ENCODE measurements at regions not wholly inside any gene's neighbourhood (a gene's known extent, or its start where the extent isn't known, plus 50 kb on each side); places are given as distances from the start of the nearest gene placed in this dataset.

DNA sequence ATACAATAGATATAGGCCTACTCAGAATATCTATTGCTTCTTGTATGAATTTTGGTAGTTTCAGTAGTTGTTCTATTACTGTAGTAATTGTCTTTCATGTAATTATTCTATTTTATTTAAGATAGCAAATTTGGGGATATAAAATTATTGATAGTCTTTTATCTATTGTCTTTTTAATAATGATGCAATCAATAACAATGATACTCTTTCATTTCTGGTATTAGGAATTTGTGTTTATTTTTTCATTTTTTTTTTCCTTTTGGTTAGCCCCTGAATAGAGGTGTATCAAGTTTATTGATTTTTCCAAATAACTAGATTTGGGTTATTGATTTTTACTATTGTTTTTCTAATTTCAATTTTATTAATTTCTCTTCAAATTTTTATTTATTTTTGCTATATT, 1503.7 kb downstream of the REEP3 start:
- no peaks in the 10 kb centered on the region for H3F3A ChIP-seq (ENCODE audit: insufficient read depth)
- H3K27ac ChIP-seq (ENCODE audit: low read depth, low read length), result no peak overlapping the region
- H4K20me1 ChIP-seq (ENCODE audit: low read depth, low read length), result no peaks in the 10 kb centered on the region
- H3K36me3 ChIP-seq (ENCODE audit: low read length), result no peaks in the 10 kb centered on the region
- H3K9me3 ChIP-seq (ENCODE audit: insufficient read depth, low read length), result no peaks in the 10 kb centered on the region
- H3K9ac ChIP-seq (ENCODE audit: low read length), result no peak overlapping the region
- H3K9me2 ChIP-seq (replicated peaks; ENCODE audit: insufficient read depth, low read length), result no peaks in the 10 kb centered on the region
- no peak overlapping the region for H3K4me2 ChIP-seq (ENCODE audit: low read depth, low read length, poor library complexity, severe bottlenecking)
- no peak overlapping the region for H2AFZ ChIP-seq (ENCODE audit: low read depth, low read length, severe bottlenecking)
- TF ChIP-seq, protein P1, sequence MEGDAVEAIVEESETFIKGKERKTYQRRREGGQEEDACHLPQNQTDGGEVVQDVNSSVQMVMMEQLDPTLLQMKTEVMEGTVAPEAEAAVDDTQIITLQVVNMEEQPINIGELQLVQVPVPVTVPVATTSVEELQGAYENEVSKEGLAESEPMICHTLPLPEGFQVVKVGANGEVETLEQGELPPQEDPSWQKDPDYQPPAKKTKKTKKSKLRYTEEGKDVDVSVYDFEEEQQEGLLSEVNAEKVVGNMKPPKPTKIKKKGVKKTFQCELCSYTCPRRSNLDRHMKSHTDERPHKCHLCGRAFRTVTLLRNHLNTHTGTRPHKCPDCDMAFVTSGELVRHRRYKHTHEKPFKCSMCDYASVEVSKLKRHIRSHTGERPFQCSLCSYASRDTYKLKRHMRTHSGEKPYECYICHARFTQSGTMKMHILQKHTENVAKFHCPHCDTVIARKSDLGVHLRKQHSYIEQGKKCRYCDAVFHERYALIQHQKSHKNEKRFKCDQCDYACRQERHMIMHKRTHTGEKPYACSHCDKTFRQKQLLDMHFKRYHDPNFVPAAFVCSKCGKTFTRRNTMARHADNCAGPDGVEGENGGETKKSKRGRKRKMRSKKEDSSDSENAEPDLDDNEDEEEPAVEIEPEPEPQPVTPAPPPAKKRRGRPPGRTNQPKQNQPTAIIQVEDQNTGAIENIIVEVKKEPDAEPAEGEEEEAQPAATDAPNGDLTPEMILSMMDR (IDR thresholded peaks at IDR 0.05; ENCODE audit: insufficient read depth, low read length, poor library complexity, severe bottlenecking), result no peak
- TF ChIP-seq EZH2phosphoT487 (conservative IDR thresholded peaks at IDR 0.05; ENCODE audit: low read length), result no peak
- no peaks in the 10 kb centered on the region for H3K27me3 ChIP-seq (ENCODE audit: low read length)
- H3K4me3 ChIP-seq (ENCODE audit: insufficient read depth, low read length, poor library complexity, severe bottlenecking), result no peak overlapping the region
- H3K79me2 ChIP-seq (ENCODE audit: insufficient read depth, low read length), result no peaks in the 10 kb centered on the region

DNA sequence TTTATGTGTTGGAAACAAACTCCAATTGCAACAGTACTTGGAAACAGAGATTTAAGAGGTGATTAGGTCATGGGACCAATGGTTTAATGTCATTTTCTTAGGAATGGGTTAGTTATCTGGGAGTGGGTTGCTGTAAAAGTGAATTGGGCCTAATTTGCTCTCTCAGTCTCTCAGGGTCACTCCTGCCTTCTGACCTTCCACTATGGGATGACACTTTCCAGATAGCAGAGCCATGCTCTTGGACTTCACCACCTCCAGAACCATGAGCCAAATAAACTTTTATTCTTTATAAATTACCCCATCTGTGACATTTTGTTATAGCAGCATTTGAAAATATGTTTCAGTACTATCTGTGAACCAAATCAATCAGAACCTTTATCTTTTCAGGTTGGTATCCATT, 1509.1 kb downstream of the REEP3 start:
- Histone ChIP-seq H3K9me3 (ENCODE audit: insufficient read depth, low read length) (peaks cover 5% of the 10 kb centered on the region; the same call in 1 of the 2 replicates), H3K4me3 (ENCODE audit: insufficient read depth, low read length, poor library complexity, severe bottlenecking) (no peak overlapping the region), H3F3A (ENCODE audit: insufficient read depth) (no peaks in the 10 kb centered on the region), H3K4me2 (ENCODE audit: low read depth, low read length, poor library complexity, severe bottlenecking) (no peak overlapping the region), H2AFZ (ENCODE audit: low read depth, low read length, severe bottlenecking) (no peak overlapping the region), H3K9me2 (replicated peaks; ENCODE audit: insufficient read depth, low read length) (no peaks in the 10 kb centered on the region), H3K27ac (ENCODE audit: low read depth, low read length) (no peak overlapping the region), H3K27me3 (ENCODE audit: low read length) (no peaks in the 10 kb centered on the region), H3K9ac (ENCODE audit: low read length) (no peak overlapping the region), H3K79me2 (ENCODE audit: insufficient read depth, low read length) (no peaks in the 10 kb centered on the region), H3K36me3 (ENCODE audit: low read length) (no peaks in the 10 kb centered on the region), H4K20me1 (ENCODE audit: low read depth, low read length) (no peaks in the 10 kb centered on the region)
- no peak for TF ChIP-seq EZH2phosphoT487 (conservative IDR thresholded peaks at IDR 0.05; ENCODE audit: low read length)
- TF ChIP-seq, protein P1 (IDR thresholded peaks at IDR 0.05; ENCODE audit: insufficient read depth, low read length, poor library complexity, severe bottlenecking), result no peak

DNA sequence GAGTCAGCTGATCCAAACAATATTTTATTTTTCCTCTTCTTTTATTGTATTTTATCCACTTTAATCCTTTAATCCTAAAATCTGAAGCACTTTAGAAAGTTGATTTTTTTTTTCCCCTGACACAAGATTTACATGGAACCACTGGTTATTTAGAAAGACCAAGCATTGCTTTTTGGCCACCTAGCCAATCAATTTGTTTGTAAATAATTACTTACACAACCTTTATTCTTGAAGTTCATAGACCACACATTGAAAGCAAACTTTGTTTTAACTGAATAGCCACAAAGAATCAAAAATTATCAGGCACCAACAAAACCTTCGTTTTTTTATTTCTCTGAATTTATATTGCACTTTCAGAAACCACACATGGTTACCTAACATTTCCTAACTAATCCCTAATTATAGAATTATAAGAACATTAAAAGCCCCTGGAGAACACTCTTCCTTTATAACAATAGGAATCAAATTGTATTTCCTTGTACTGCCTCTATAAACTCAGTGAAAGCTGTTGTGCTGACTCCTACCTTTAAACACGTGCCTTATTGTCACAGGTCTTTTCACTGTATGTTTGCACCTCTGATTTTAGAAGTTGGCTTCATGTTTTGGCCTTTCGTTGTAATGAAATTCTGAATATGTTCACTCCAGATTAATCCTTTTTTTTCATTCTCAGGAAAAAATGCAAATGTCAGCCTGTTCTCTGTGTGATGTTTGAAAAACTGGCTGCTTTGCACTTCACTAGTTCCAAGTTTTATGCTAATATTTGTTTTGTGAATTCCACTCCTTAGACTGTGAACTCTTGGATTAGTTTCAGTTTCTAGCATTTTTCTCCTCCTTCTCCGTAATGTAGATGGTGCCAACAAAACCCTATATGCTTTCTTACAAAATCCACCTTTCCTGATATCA, 1511.9 kb downstream of the REEP3 start:
- H3K27me3 ChIP-seq (ENCODE audit: low read length), result no peaks in the 10 kb centered on the region
- H2AFZ ChIP-seq (ENCODE audit: low read depth, low read length, severe bottlenecking), result no peak overlapping the region
- no peak overlapping the region for H3K27ac ChIP-seq (ENCODE audit: low read depth, low read length)
- no peaks in the 10 kb centered on the region for H3K9me2 ChIP-seq (replicated peaks; ENCODE audit: insufficient read depth, low read length)
- no peaks in the 10 kb centered on the region for H3K36me3 ChIP-seq (ENCODE audit: low read length)
- no peak for TF ChIP-seq EZH2phosphoT487 (conservative IDR thresholded peaks at IDR 0.05; ENCODE audit: low read length)
- TF ChIP-seq, protein P1 (IDR thresholded peaks at IDR 0.05; ENCODE audit: insufficient read depth, low read length, poor library complexity, severe bottlenecking), result no peak
- no peak overlapping the region for H3K4me2 ChIP-seq (ENCODE audit: low read depth, low read length, poor library complexity, severe bottlenecking)
- H3K9ac ChIP-seq (ENCODE audit: low read length), result no peak overlapping the region
- no peaks in the 10 kb centered on the region for H3K79me2 ChIP-seq (ENCODE audit: insufficient read depth, low read length)
- H4K20me1 ChIP-seq (ENCODE audit: low read depth, low read length), result no peaks in the 10 kb centered on the region
- H3F3A ChIP-seq (ENCODE audit: insufficient read depth), result no peaks in the 10 kb centered on the region
- peaks cover 5% of the 10 kb centered on the region; the same call in 1 of the 2 replicates for H3K9me3 ChIP-seq (ENCODE audit: insufficient read depth, low read length)
- no peak overlapping the region for H3K4me3 ChIP-seq (ENCODE audit: insufficient read depth, low read length, poor library complexity, severe bottlenecking)
